GM21529 (cell line): ENCODE measurements at regions not wholly inside any gene's neighbourhood (a gene's known extent, or its start where the extent isn't known, plus 50 kb on each side); places are given as distances from the start of the nearest gene placed in this dataset.

ENCODE experiments used
- ATAC-seq: cut with Tn5 transposase; IDR thresholded peaks from one replicate; pipeline ENCODE4 v1.9.1; 2021; ENCODE audit not compliant: unreplicated experiment

GRCh38 chr12:13691598-13691997 is 289.8 kb downstream of the GRIN2B start:
- no peak for ATAC-seq

- ATAC-seq = no peak
Observed at GRCh38 chr12:13687633-13688032, 293.8 kb downstream of the GRIN2B start.

DNA sequence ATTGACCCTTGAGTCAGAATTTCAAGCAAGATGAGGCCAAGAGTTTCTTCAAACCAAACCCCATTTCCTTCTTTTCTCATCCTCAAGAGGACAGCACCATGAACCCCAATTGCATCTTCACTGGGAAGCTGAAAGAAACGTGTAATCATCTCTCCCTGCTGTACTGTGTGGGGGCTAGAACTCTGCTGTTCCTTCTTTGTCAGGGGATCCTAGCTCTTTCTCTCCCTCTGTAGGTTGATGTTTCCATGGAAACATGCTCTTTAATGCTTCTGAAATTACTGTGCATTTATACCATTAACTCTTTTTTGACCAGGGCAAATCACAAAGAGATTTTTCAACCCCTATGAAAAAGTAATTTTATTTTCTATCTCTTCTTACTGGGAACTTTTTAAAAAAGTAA is 295.1 kb downstream of the GRIN2B start:
- no peak for ATAC-seq

- ATAC-seq = no peak
Observed at GRCh38 chr12:13680916-13681315, 300.5 kb downstream of the GRIN2B start.

- no peak for ATAC-seq
Observed at GRCh38 chr12:13676880-13677279, 304.5 kb downstream of the GRIN2B start.

DNA sequence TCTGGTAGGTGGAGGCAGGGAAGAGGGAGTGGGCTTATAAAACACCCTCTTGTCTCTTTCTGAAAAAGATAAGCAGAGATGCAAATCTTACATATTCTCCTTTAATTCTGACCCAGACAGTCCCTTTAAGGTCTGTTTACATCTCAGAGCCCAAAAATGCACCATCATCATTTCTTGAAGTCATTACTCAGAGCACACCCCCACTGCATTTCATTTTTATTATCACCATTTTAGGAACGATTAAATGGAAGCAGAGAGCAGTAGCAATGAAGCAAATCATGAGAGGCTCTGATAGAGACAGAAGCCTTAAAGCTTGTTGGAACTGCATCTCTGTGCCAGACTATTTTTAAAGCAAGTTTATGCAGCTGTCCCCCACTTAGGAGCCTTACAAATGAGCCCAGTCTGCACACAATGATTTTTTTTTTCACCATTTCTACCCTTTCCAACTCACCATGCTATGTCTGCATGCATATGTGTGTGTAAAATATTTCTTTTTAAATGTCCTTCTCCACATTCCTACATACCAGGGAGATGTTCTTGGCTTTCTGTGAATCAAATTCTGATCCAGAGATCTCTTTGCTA is 311.0 kb downstream of the GRIN2B start:
- ATAC-seq = no peak

- ATAC-seq = no peak
Observed at GRCh38 chr12:13668880-13669279, 312.5 kb downstream of the GRIN2B start.

DNA sequence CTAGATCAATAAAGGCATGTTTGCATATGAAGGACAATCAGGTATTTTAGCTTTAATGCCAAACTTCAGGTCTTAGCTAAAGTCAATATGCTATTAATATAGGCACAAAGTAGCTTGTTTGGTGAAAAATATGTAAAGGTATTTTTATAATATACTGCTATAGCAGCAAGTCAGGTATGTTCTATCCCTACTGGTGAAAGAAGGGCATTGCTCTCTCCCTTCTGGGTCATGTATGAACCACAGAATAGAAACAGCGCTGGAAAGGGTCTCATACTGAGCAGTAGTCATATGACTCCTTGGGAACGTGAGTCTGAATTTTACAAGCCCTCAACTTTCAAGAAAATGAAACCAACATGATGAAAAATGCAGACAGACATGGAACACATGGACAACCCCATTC is 314.6 kb downstream of the GRIN2B start:
- ATAC-seq = no peak

DNA sequence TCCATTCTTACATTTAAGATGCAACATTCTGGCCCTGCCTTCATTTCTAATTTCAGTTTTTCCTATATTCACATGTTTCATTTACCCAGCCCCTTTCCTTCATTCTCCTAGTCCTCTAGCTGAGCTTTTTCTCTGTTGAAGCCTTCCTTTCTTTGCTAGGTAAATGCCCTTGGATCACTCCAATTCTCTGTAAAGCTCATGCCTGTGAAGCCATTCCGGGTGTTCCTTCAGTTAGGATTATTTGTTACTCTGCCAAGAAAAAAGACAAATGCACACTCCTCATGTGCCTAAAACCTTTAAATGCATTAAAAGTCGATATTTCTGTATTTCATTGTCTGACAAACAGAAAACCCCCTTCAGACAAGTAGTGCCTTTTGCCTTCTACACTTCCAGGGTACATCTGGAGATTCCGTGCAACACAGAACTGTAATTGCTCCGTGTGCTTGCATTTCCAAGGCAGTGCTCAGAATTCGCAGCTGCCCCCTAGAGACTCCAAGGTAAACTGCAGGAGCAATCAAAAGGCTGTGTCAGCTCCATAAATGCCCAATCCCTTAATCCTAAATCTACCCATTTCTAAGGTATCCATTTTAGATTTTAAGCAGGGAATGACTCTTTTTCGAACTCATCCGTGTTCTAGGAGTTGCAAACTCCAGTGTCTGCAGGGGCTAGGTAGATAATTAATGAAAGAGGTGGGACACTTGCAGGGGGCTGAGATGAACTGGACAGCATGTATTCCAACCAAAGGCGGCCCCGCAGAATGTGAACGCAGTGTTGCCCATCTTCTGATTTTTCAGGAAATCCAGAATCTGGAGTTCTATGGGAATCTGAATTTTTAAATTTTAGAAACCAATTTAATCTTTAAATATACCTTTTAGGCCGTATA is 320.2 kb downstream of the GRIN2B start:
- ATAC-seq = peak; percentile 74

DNA sequence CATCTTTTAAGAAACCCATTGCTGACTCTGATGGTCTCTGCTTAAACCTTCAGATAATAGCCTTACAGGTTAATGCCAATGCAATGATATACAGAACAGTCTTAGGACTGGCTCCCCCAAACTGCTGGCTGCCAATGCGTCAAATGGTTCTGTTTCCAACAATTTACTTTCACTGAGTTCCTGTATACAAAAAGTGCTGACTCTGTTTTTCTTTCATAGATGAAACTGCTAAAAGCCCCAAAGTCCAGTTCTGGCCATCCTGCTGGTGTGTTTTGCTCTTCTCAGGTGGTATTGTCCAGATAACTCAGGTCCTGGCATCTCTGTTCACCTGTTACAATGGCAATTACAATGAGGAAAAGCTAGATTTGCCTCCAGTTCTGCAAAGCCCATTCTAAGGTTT is 326.9 kb downstream of the GRIN2B start:
- no peak for ATAC-seq

GRCh38 chr12:13652105-13652504 is 329.3 kb downstream of the GRIN2B start:
- no peak for ATAC-seq

- ATAC-seq = no peak
Observed at GRCh38 chr12:13635709-13636108, 345.7 kb downstream of the GRIN2B start.

- no peak for ATAC-seq
Observed at GRCh38 chr12:13631873-13632272, 349.5 kb downstream of the GRIN2B start.

- ATAC-seq = no peak
Observed at GRCh38 chr12:13630354-13630753, 351.0 kb downstream of the GRIN2B start.

GRCh38 chr12:13628067-13628466 is 353.3 kb downstream of the GRIN2B start:
- no peak for ATAC-seq

DNA sequence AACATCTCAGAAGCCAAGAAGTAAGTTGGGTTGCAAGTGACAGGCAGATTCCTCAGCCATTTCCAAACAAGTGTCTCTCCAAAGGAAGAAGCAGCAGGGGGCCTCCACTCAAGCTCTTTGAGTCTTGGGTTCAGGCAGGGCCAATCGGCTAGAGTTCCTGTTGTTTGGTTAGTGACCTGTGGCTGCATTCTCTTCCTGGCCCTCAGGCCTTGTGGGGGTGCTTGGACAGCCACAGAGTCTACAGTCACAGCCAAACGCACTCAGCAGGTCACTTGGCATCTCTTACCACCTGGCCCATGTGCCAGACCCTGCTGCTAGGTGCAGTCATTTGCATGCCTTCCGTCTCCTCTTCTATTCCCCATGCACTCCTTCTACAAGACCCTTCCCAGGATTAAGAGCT is 353.9 kb downstream of the GRIN2B start:
- ATAC-seq = no peak

- ATAC-seq = no peak
Observed at GRCh38 chr12:13613297-13613696, 368.1 kb downstream of the GRIN2B start.

DNA sequence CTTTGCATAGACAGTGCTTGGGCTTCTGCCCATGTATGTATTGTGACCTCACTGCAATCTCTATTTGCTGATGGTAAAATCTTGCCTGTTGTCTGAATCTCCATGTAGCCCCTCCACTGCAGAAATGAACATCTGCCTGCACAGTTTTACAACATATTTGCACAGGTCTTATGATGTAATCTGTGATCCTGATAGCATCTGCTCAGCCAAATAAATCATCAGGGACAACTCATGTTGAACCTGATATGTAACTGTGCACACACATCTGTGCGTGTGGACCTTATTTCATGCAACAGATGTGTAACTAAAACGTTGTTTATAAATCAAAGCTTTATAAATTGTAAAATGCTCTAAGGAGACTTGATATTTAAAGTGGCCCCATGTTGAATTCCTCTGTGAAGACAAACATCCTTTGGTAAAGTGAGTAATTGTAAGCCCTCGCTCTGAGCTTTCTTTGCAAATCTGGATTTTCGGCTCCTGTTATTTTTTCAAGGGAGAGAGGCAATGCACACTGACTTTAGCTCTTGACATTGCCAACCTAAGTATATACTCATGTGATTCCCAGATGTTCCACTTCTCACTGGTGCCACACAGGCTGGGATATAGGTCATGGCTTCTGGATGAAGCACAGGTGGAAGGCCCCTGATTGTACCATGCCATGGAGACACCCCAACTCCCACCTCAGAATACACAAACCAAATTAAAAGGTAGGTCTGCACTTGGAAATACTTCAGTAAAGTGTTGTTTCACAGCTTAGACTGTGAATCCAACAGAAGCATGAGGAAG is 371.3 kb downstream of the GRIN2B start:
- no peak for ATAC-seq

DNA sequence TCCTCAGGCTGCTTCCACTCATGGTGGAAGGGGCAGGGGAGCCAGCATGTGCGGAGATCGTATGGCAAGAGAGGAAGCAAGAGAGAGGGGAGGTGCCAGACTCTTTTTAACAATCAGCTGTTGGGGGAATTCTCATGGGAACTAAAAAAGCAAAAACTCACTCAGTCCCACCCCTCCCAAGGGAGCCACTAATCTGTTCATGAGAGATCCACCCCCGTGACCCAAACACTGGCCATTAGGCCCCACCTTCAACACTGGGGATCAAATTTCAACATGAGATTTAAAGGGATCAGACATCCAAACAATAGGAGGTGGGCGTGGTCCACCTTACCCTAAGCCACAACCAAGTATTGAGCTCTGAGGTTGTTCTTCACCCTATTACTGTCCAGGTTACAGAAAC is 375.1 kb downstream of the GRIN2B start:
- ATAC-seq = no peak

DNA sequence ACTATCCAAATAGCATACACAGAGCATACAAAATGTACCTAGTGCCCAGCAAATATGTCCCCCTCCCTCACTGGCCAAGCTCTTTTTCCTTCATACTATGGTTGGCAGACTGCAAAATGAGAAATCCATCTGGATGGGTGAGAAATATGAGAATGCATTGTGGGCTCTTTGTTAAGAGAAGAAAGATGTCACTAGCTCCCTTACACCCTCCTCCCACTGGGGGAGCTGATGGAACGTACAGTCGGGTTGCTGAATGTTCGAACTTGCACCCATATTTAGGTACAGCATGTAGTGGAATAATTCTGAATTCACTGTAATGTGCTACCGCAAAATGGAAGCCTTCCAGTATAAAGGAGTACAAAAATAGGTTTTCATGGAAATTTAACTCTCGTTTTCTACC is 377.4 kb downstream of the GRIN2B start:
- no peak for ATAC-seq

DNA sequence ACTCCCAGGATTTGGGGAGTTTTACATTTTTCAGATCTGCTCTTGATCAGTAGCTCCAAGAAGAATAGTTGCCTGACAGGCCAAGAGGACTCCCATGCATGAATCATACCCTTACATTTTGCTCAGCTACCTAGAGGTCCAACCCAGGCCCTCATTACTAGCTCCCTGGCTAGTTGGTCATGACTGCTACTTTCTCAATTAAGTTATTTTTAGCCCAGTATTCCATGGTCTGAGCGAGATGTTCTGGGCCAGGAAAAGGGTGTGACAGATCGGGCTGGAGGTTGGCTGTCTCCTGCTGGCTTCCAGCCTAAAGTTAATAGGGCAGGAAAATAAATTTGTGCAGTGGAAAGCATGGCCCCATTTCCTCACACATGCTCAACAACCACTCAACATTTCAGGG is 379.2 kb downstream of the GRIN2B start:
- ATAC-seq = no peak

GRCh38 chr12:13599176-13599575 is 382.2 kb downstream of the GRIN2B start:
- no peak for ATAC-seq
